ENCODE measurements at regions not wholly inside any gene's neighbourhood (a gene's known extent, or its start where the extent isn't known, plus 50 kb on each side); places are given as distances from the start of the nearest gene placed in this dataset.

DNA sequence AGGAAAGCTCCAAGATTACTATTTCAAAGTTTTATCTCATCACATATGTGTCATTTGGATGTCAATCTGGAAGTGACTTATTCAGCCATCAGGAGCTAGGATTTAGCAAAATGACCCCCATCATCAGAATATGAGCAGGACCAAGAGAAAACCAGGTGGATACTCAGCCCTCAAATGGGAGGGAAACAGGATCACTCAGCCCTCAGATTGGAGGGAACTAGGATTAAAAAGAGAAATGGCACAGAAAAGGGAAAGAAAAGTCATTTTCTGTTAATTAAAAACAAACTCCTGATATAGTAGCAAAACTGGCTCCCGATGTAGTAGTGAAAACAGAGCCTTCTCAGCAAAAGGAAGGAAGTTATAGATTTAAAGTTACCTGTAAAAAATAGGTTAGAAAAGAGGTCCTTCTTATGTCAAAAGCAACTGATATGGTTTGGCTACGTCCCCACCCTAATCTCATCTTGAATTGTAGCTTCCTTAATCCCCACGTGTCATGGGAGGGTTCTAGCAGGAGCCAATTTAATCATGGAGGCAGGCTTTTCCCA, 69.0 kb upstream of the MYCN start:
- TF ChIP-seq, protein P1, sequence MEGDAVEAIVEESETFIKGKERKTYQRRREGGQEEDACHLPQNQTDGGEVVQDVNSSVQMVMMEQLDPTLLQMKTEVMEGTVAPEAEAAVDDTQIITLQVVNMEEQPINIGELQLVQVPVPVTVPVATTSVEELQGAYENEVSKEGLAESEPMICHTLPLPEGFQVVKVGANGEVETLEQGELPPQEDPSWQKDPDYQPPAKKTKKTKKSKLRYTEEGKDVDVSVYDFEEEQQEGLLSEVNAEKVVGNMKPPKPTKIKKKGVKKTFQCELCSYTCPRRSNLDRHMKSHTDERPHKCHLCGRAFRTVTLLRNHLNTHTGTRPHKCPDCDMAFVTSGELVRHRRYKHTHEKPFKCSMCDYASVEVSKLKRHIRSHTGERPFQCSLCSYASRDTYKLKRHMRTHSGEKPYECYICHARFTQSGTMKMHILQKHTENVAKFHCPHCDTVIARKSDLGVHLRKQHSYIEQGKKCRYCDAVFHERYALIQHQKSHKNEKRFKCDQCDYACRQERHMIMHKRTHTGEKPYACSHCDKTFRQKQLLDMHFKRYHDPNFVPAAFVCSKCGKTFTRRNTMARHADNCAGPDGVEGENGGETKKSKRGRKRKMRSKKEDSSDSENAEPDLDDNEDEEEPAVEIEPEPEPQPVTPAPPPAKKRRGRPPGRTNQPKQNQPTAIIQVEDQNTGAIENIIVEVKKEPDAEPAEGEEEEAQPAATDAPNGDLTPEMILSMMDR (tag by site-specific recombination; IDR thresholded peaks at IDR 0.05), result no peak
- no peak for TF ChIP-seq KLF7 (tag by site-specific recombination; IDR thresholded peaks at IDR 0.05; ENCODE audit: borderline replicate concordance)
- TF ChIP-seq ZNF501 (tag by site-specific recombination; IDR thresholded peaks at IDR 0.05), result no peak
- TF ChIP-seq ZNF155 (tag by site-specific recombination; IDR thresholded peaks at IDR 0.05), result no peak
- TF ChIP-seq REST (tag by site-specific recombination; IDR thresholded peaks at IDR 0.05), result no peak
- no peak for TF ChIP-seq ZNF624 (tag by site-specific recombination; IDR thresholded peaks at IDR 0.05)
- TF ChIP-seq ZBTB49 (tag by site-specific recombination; IDR thresholded peaks at IDR 0.05; ENCODE audit: low read depth), result no peak
- TF ChIP-seq, protein P2, sequence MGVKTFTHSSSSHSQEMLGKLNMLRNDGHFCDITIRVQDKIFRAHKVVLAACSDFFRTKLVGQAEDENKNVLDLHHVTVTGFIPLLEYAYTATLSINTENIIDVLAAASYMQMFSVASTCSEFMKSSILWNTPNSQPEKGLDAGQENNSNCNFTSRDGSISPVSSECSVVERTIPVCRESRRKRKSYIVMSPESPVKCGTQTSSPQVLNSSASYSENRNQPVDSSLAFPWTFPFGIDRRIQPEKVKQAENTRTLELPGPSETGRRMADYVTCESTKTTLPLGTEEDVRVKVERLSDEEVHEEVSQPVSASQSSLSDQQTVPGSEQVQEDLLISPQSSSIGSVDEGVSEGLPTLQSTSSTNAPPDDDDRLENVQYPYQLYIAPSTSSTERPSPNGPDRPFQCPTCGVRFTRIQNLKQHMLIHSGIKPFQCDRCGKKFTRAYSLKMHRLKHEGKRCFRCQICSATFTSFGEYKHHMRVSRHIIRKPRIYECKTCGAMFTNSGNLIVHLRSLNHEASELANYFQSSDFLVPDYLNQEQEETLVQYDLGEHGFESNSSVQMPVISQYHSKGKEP (tag by site-specific recombination; IDR thresholded peaks at IDR 0.05), result no peak
- TF ChIP-seq, protein P3, sequence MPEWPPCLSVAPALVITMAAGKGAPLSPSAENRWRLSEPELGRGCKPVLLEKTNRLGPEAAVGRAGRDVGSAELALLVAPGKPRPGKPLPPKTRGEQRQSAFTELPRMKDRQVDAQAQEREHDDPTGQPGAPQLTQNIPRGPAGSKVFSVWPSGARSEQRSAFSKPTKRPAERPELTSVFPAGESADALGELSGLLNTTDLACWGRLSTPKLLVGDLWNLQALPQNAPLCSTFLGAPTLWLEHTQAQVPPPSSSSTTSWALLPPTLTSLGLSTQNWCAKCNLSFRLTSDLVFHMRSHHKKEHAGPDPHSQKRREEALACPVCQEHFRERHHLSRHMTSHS (tag by site-specific recombination; IDR thresholded peaks at IDR 0.05), result no peak
- no peak for TF ChIP-seq RBAK (tag by site-specific recombination; IDR thresholded peaks at IDR 0.05)
- no peak for TF ChIP-seq ZNF670 (tag by site-specific recombination; IDR thresholded peaks at IDR 0.05; ENCODE audit: low read depth)
- no peak for TF ChIP-seq ZNF280C (tag by site-specific recombination; IDR thresholded peaks at IDR 0.05)
- TF ChIP-seq ZNF19 (tag by site-specific recombination; IDR thresholded peaks at IDR 0.05; ENCODE audit: low read depth), result no peak
